GM12878 (cell line): ENCODE measurements at regions not wholly inside any gene's neighbourhood (a gene's known extent, or its start where the extent isn't known, plus 50 kb on each side); places are given as distances from the start of the nearest gene placed in this dataset.

Experiments used
- ATAC-seq: fragments of 200-7000 bp; cut with Tn5 transposase; 3 replicates; pipeline ENCODE4 v1.9.1; 2020; ENCODE audit warnings: mild to moderate bottlenecking, moderate library complexity
- BruUV-seq: library from RNA; stranded (reverse); fragments of 400-500 nt; replicated peaks from 2 replicates; lab custom pipeline; 2021; lab: Mats Ljungman, UMichigan
- CTCF ChIA-PET: fragments of 300-600 bp; sonication (Branson Sonifier 250); formaldehyde crosslinking; extraction: SDS; loops from one replicate; lab custom pipeline; 2021; ENCODE audit warnings: inconsistent platforms; lab: Yijun Ruan, JAX
- POLR2A ChIA-PET: fragments of 350-600 bp; formaldehyde crosslinking; extraction: SDS; loops from one replicate; lab custom pipeline; 2021; ENCODE audit warnings: inconsistent platforms; lab: Charles Lee
- RAD21 ChIA-PET: fragments of 300-600 bp; sonication (Branson Sonifier 250); formaldehyde crosslinking; loops from one replicate; lab custom pipeline; 2023; ENCODE audit warnings: antibody characterized with exemption; ENCODE audit not compliant: unreplicated experiment; lab: Charles Lee
- SMC1A ChIA-PET: fragments of 300-600 bp; sonication (Branson Sonifier 250); formaldehyde crosslinking; loops from one replicate; lab custom pipeline; 2023; ENCODE audit not compliant: unreplicated experiment, uncharacterized antibody; lab: Charles Lee
- DNase-seq: peaks from one replicate; pipeline ENCODE4 v3.0.0-alpha.2; 2011; ENCODE audit warnings: low read depth, low spot score
- FAIRE-seq: peaks from 3 replicates; lab custom pipeline; 2011; peaks lifted over from hg19 to GRCh38; lab: Jason Lieb, UNC
- H2AFZ ChIP-seq: 2 replicates; pipeline ENCODE4 v1.6.0; 2011; ENCODE audit warnings: low read depth, low read length, control low read depth; ENCODE audit not compliant: control insufficient read depth
- H3K27ac ChIP-seq: 2 replicates; pipeline ENCODE4 v1.5.1; 2011; ENCODE audit warnings: control low read depth; ENCODE audit not compliant: control insufficient read depth, insufficient read depth
- H3K27me3 ChIP-seq, 2 experiments: replicated peaks in 1 of 2; 2 replicates each; pipeline versions ENCODE4 v1.6.0 to v1.6.1; 2011; ENCODE audit warnings: low read length in 1 of 2; ENCODE audit not compliant: control insufficient read depth in 2 of 2, insufficient read depth in 2 of 2
- H3K36me3 ChIP-seq, 2 experiments: 2 replicates each; pipeline ENCODE4 v1.5.1; 2011; ENCODE audit warnings: low read length in 1 of 2; ENCODE audit not compliant: control insufficient read depth in 2 of 2, insufficient read depth in 2 of 2
- H3K4me1 ChIP-seq: 2 replicates; pipeline ENCODE4 v1.6.1; 2011; ENCODE audit warnings: mild to moderate bottlenecking, low read length, moderate library complexity, mixed read lengths; ENCODE audit not compliant: control insufficient read depth, insufficient read depth
- H3K4me2 ChIP-seq: 2 replicates; pipeline ENCODE4 v1.6.0; 2011; ENCODE audit warnings: control low read depth; ENCODE audit not compliant: control insufficient read depth, insufficient read depth
- H3K4me3 ChIP-seq: fragments of 200-600 bp; sonication (generic); 2 replicates; pipeline ENCODE4 v1.5.1; 2016
- H3K79me2 ChIP-seq: 2 replicates; pipeline ENCODE4 v1.6.0; 2011; ENCODE audit warnings: low read length; ENCODE audit not compliant: control insufficient read depth, insufficient read depth
- H3K9ac ChIP-seq: 2 replicates; pipeline ENCODE4 v1.8.0; 2011; ENCODE audit warnings: low read length, control low read depth, mixed read lengths; ENCODE audit not compliant: control insufficient read depth, insufficient read depth
- H3K9me3 ChIP-seq: replicated peaks from 3 replicates; pipeline ENCODE4 v1.5.1; 2011; ENCODE audit warnings: mild to moderate bottlenecking, low read length; ENCODE audit not compliant: control insufficient read depth, insufficient read depth
- H4K20me1 ChIP-seq: 2 replicates; pipeline ENCODE4 v1.6.0; 2011; ENCODE audit not compliant: control insufficient read depth, insufficient read depth
- ESRRA ChIP-seq: IDR thresholded peaks from 2 replicates; pipeline ENCODE4 v1.6.1; 2012; ENCODE audit warnings: mild to moderate bottlenecking, low read length, improper control_type of control experiment
- PAX5 ChIP-seq: IDR thresholded peaks from 2 replicates; pipeline ENCODE4 v1.6.1; 2011; ENCODE audit warnings: low read depth, low read length, borderline replicate concordance
- PKNOX1 ChIP-seq: fragments of 450-650 bp; IDR thresholded peaks from 2 replicates; pipeline ENCODE4 v1.6.1; 2016; ENCODE audit warnings: mild to moderate bottlenecking
- POU2F2 ChIP-seq: IDR thresholded peaks from 3 replicates; pipeline ENCODE4 v1.6.1; 2011; ENCODE audit warnings: low read depth, mild to moderate bottlenecking, low read length, borderline replicate concordance
- SP1 ChIP-seq: IDR thresholded peaks from one replicate; pipeline ENCODE4 v1.6.1; 2011; ENCODE audit warnings: low read depth, low read length
- SREBF2 ChIP-seq: IDR thresholded peaks from 2 replicates; pipeline ENCODE4 v1.6.1; 2012; ENCODE audit warnings: mild to moderate bottlenecking, low read length
- SUPT20H ChIP-seq: IDR thresholded peaks from 2 replicates; pipeline ENCODE4 v1.6.1; 2011; ENCODE audit warnings: low read depth, mild to moderate bottlenecking, low read length, moderate library complexity, borderline replicate concordance; ENCODE audit not compliant: control insufficient read depth
- YBX1 ChIP-seq: fragments of 450-650 bp; IDR thresholded peaks from 2 replicates; pipeline ENCODE4 v1.6.1; 2016; ENCODE audit warnings: antibody characterized with exemption
- ZBTB11 ChIP-seq: fragments of 450-650 bp; formaldehyde crosslinking; IDR thresholded peaks from 2 replicates; pipeline ENCODE4 v1.5.0; 2022; ENCODE audit warnings: mild to moderate bottlenecking, missing genetic modification characterization
- WGBS: methylation state at CpG from one replicate; pipeline ENCODE4 v1.1.6; 2016; ENCODE audit warnings: low lambda C conversion rate; ENCODE audit not compliant: insufficient replicate concordance, insufficient coverage; ENCODE audit errors: missing lambda C conversion rate; 5-methylcytosine and 5-hydroxymethylcytosine counted together
- in situ Hi-C: fragments of 300-500 bp; cut with MboI; formaldehyde crosslinking; loops from 9 replicates; pipeline ENCODE4 v1.14.3; 2018; ENCODE audit warnings: mixed read lengths
- intact Hi-C: fragments of 100-400 bp; cut with micrococcal nuclease; formaldehyde crosslinking; loops from one replicate; pipeline ENCODE4 v1.14.2; 2022; ENCODE audit not compliant: unreplicated experiment

GRCh38 chr7:81170291-81170690 is 251.4 kb upstream of the SEMA3C start:
- no peak for FAIRE-seq
- ChIA-PET POLR2A (no interaction called here), SMC1A (no interaction called here), CTCF (no interaction called here), RAD21 (no interaction called here)
- WGBS, result 25% methylated on average over 3 of the region's 3 CpGs
- H3K4me1 ChIP-seq, result no peaks in the 10 kb centered on the region
- no peaks in the 10 kb centered on the region for H3K36me3 ChIP-seq
- no TSS peak for BruUV-seq
- DNase-seq, result no peak
- no peaks in the 10 kb centered on the region for H3K9me3 ChIP-seq
- no peak overlapping the region for H2AFZ ChIP-seq
- H4K20me1 ChIP-seq, result no peaks in the 10 kb centered on the region
- no peak for ATAC-seq
- H3K4me2 ChIP-seq, result no peak overlapping the region
- no peak overlapping the region for H3K9ac ChIP-seq
- H3K27me3 ChIP-seq, result no peaks in the 10 kb centered on the region
- H3K79me2 ChIP-seq, result no peaks in the 10 kb centered on the region
- no peak for TF ChIP-seq SP1
- no peak for TF ChIP-seq ZBTB11 (CRISPR knock-in tag)
- no peak for TF ChIP-seq YBX1
- no peak for TF ChIP-seq POU2F2
- no peak for TF ChIP-seq PAX5
- no peak for TF ChIP-seq SUPT20H
- TF ChIP-seq SREBF2, result no peak
- no peak for TF ChIP-seq ESRRA
- TF ChIP-seq PKNOX1, result no peak
- H3K27ac ChIP-seq, result no peak overlapping the region
- H3K4me3 ChIP-seq, result no peak overlapping the region
- in situ Hi-C loops, result no loop called here
- intact Hi-C loops, result no loop called here
